Loucy (cell line): ENCODE measurements at regions not wholly inside any gene's neighbourhood (a gene's known extent, or its start where the extent isn't known, plus 50 kb on each side); places are given as distances from the start of the nearest gene placed in this dataset.

Source experiments
- EZH2phosphoT487 ChIP-seq: fragments of 200-600 bp; IDR thresholded peaks from 2 replicates; pipeline ENCODE4 v1.6.1; 2018; ENCODE audit warnings: antibody characterized with exemption, mild to moderate bottlenecking, moderate library complexity, borderline replicate concordance
- TF ChIP-seq, protein P1 (sequence below): fragments of 200-600 bp; sonication (generic); conservative IDR thresholded peaks from 2 replicates; pipeline ENCODE4 v1.5.1; 2014; ENCODE audit warnings: mild to moderate bottlenecking, antibody characterized with exemption, low read length

- TF ChIP-seq EZH2phosphoT487: no peak
- TF ChIP-seq, protein P1, sequence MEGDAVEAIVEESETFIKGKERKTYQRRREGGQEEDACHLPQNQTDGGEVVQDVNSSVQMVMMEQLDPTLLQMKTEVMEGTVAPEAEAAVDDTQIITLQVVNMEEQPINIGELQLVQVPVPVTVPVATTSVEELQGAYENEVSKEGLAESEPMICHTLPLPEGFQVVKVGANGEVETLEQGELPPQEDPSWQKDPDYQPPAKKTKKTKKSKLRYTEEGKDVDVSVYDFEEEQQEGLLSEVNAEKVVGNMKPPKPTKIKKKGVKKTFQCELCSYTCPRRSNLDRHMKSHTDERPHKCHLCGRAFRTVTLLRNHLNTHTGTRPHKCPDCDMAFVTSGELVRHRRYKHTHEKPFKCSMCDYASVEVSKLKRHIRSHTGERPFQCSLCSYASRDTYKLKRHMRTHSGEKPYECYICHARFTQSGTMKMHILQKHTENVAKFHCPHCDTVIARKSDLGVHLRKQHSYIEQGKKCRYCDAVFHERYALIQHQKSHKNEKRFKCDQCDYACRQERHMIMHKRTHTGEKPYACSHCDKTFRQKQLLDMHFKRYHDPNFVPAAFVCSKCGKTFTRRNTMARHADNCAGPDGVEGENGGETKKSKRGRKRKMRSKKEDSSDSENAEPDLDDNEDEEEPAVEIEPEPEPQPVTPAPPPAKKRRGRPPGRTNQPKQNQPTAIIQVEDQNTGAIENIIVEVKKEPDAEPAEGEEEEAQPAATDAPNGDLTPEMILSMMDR: peak; percentile 55
Observed at GRCh38 chr5:148005788-148006520, 57.8 kb upstream of the SPINK5 start.
